SK-N-MC (cell line): ENCODE measurements at regions not wholly inside any gene's neighbourhood (a gene's known extent, or its start where the extent isn't known, plus 50 kb on each side); places are given as distances from the start of the nearest gene placed in this dataset.

Source experiments
- DNase-seq: peaks from one replicate; pipeline ENCODE4 v3.0.0-alpha.2; 2011; ENCODE audit warnings: low read depth, low spot score
- H3K27ac ChIP-seq: fragments of 200-600 bp; sonication (generic); 2 replicates; pipeline ENCODE4 v1.5.1; 2016; ENCODE audit warnings: mixed run types
- H3K36me3 ChIP-seq: fragments of 200-600 bp; sonication (generic); 2 replicates; pipeline ENCODE4 v1.6.1; 2017; ENCODE audit warnings: antibody characterized with exemption, low read length, mixed read lengths; ENCODE audit not compliant: insufficient read depth
- H3K4me3 ChIP-seq: fragments of 200-600 bp; sonication (generic); 2 replicates; pipeline ENCODE4 v1.5.1; 2016
- H3K9ac ChIP-seq: fragments of 200-600 bp; sonication (generic); 2 replicates; pipeline ENCODE4 v1.8.0; 2017; ENCODE audit warnings: mixed run types, mixed read lengths; ENCODE audit not compliant: insufficient read length
- H3K9me3 ChIP-seq: fragments of 200-600 bp; sonication (generic); 2 replicates; pipeline ENCODE4 v1.6.1; 2017; ENCODE audit warnings: low read depth, mild to moderate bottlenecking, antibody characterized with exemption, low read length, moderate library complexity, mixed read lengths
- EZH2 ChIP-seq: fragments of 200-600 bp; sonication (generic); IDR thresholded peaks from one replicate; pipeline ENCODE4 v1.6.1; 2017; ENCODE audit warnings: antibody characterized with exemption
- FOXP2 ChIP-seq: optimal IDR thresholded peaks from 2 replicates; pipeline ENCODE3; 2011; ENCODE audit warnings: mild to moderate bottlenecking, moderate library complexity; ENCODE audit not compliant: insufficient read depth; ENCODE audit errors: extremely low read length, control extremely low read depth
- POLR2AphosphoS5 ChIP-seq: IDR thresholded peaks from 2 replicates; pipeline ENCODE4 v1.6.1; 2012; ENCODE audit warnings: mild to moderate bottlenecking, low read depth, low read length, borderline replicate concordance

- DNase-seq = no peak
- Histone ChIP-seq H3K9me3 (no peaks in the 10 kb centered on the region), H3K27ac (0 out of 2 replicates have a peak overlapping the region, but pooled peaks have one; percentile 16), H3K9ac (no peak overlapping the region), H3K4me3 (0 out of 2 replicates have a peak overlapping the region, but pooled peaks have one; percentile 4), H3K36me3 (no peaks in the 10 kb centered on the region)
- no peak for TF ChIP-seq FOXP2
- no peak for TF ChIP-seq POLR2AphosphoS5
Observed at GRCh38 chr5:67493676-67494075, 297.1 kb upstream of the CD180 start.

- TF ChIP-seq EZH2 (no peak), POLR2AphosphoS5 (no peak), FOXP2 (no peak)
- Histone ChIP-seq H3K36me3 (no peaks in the 10 kb centered on the region), H3K9ac (no peak overlapping the region), H3K9me3 (no peaks in the 10 kb centered on the region), H3K27ac (no peak overlapping the region), H3K4me3 (no peak overlapping the region)
- no peak for DNase-seq
Observed at GRCh38 chr5:67490543-67491321, 294.1 kb upstream of the CD180 start.

- Histone ChIP-seq H3K9ac (no peak overlapping the region), H3K36me3 (no peaks in the 10 kb centered on the region), H3K4me3 (no peak overlapping the region), H3K9me3 (no peaks in the 10 kb centered on the region), H3K27ac (no peak overlapping the region)
- no peak for DNase-seq
- TF ChIP-seq FOXP2 = no peak
- no peak for TF ChIP-seq EZH2
- no peak for TF ChIP-seq POLR2AphosphoS5
Observed at GRCh38 chr5:67488885-67489284, 292.3 kb upstream of the CD180 start.

- Histone ChIP-seq H3K27ac (no peak overlapping the region), H3K9me3 (no peaks in the 10 kb centered on the region), H3K9ac (no peak overlapping the region), H3K4me3 (no peak overlapping the region), H3K36me3 (no peaks in the 10 kb centered on the region)
- no peak for TF ChIP-seq POLR2AphosphoS5
- no peak for TF ChIP-seq EZH2
- no peak for DNase-seq
Observed at GRCh38 chr5:67487862-67488261, 291.3 kb upstream of the CD180 start.

- DNase-seq = no peak
- no peak overlapping the region for H3K9ac ChIP-seq
- H3K4me3 ChIP-seq = no peak overlapping the region
- no peaks in the 10 kb centered on the region for H3K36me3 ChIP-seq
- no peak for TF ChIP-seq POLR2AphosphoS5
- TF ChIP-seq FOXP2 = no peak
- TF ChIP-seq EZH2 = no peak
- H3K27ac ChIP-seq = no peak overlapping the region
- H3K9me3 ChIP-seq = no peaks in the 10 kb centered on the region
Observed at GRCh38 chr5:67483453-67484030, 286.9 kb upstream of the CD180 start.

GRCh38 chr5:67481362-67481761, 284.8 kb upstream of the CD180 start:
- H3K36me3 ChIP-seq = no peaks in the 10 kb centered on the region
- no peak overlapping the region for H3K27ac ChIP-seq
- no peak for DNase-seq
- TF ChIP-seq FOXP2 = no peak
- no peak for TF ChIP-seq EZH2
- no peak for TF ChIP-seq POLR2AphosphoS5
- H3K4me3 ChIP-seq = no peak overlapping the region
- H3K9ac ChIP-seq = no peak overlapping the region
- no peaks in the 10 kb centered on the region for H3K9me3 ChIP-seq

GRCh38 chr5:67478337-67478736, 281.7 kb upstream of the CD180 start:
- Histone ChIP-seq H3K27ac (no peak overlapping the region), H3K36me3 (no peaks in the 10 kb centered on the region), H3K9me3 (no peaks in the 10 kb centered on the region), H3K4me3 (no peak overlapping the region), H3K9ac (no peak overlapping the region)
- no peak for DNase-seq
- no peak for TF ChIP-seq POLR2AphosphoS5
- no peak for TF ChIP-seq FOXP2
- TF ChIP-seq EZH2 = no peak

GRCh38 chr5:67476995-67477394, 280.4 kb upstream of the CD180 start:
- no peak for DNase-seq
- Histone ChIP-seq H3K9me3 (no peaks in the 10 kb centered on the region), H3K9ac (no peak overlapping the region), H3K4me3 (0 out of 2 replicates have a peak overlapping the region, but pooled peaks have one; percentile 7), H3K27ac (peak overlapping the region; percentile 95), H3K36me3 (no peaks in the 10 kb centered on the region)
- TF ChIP-seq EZH2 (no peak), FOXP2 (no peak), POLR2AphosphoS5 (no peak)
